GM12878 (cell line): ENCODE measurements at regions not wholly inside any gene's neighbourhood (a gene's known extent, or its start where the extent isn't known, plus 50 kb on each side); places are given as distances from the start of the nearest gene placed in this dataset.

Experiments used
- ATAC-seq: fragments of 200-7000 bp; cut with Tn5 transposase; 3 replicates; pipeline ENCODE4 v1.9.1; 2020; ENCODE audit warnings: mild to moderate bottlenecking, moderate library complexity
- BruUV-seq: library from RNA; stranded (reverse); fragments of 400-500 nt; replicated peaks from 2 replicates; lab custom pipeline; 2021; lab: Mats Ljungman, UMichigan
- CTCF ChIA-PET: fragments of 300-600 bp; sonication (Branson Sonifier 250); formaldehyde crosslinking; extraction: SDS; loops from one replicate; lab custom pipeline; 2021; ENCODE audit warnings: inconsistent platforms; lab: Yijun Ruan, JAX
- POLR2A ChIA-PET: fragments of 350-600 bp; formaldehyde crosslinking; extraction: SDS; loops from one replicate; lab custom pipeline; 2021; ENCODE audit warnings: inconsistent platforms; lab: Charles Lee
- RAD21 ChIA-PET: fragments of 300-600 bp; sonication (Branson Sonifier 250); formaldehyde crosslinking; loops from one replicate; lab custom pipeline; 2023; ENCODE audit warnings: antibody characterized with exemption; ENCODE audit not compliant: unreplicated experiment; lab: Charles Lee
- SMC1A ChIA-PET: fragments of 300-600 bp; sonication (Branson Sonifier 250); formaldehyde crosslinking; loops from one replicate; lab custom pipeline; 2023; ENCODE audit not compliant: unreplicated experiment, uncharacterized antibody; lab: Charles Lee
- DNase-seq: peaks from one replicate; pipeline ENCODE4 v3.0.0-alpha.2; 2011; ENCODE audit warnings: low read depth, low spot score
- FAIRE-seq: peaks from 3 replicates; lab custom pipeline; 2011; peaks lifted over from hg19 to GRCh38; lab: Jason Lieb, UNC
- H2AFZ ChIP-seq: 2 replicates; pipeline ENCODE4 v1.6.0; 2011; ENCODE audit warnings: low read depth, low read length, control low read depth; ENCODE audit not compliant: control insufficient read depth
- H3K27ac ChIP-seq: 2 replicates; pipeline ENCODE4 v1.5.1; 2011; ENCODE audit warnings: control low read depth; ENCODE audit not compliant: control insufficient read depth, insufficient read depth
- H3K27me3 ChIP-seq, 2 experiments: replicated peaks in 1 of 2; 2 replicates each; pipeline versions ENCODE4 v1.6.0 to v1.6.1; 2011; ENCODE audit warnings: low read length in 1 of 2; ENCODE audit not compliant: control insufficient read depth in 2 of 2, insufficient read depth in 2 of 2
- H3K36me3 ChIP-seq, 2 experiments: 2 replicates each; pipeline ENCODE4 v1.5.1; 2011; ENCODE audit warnings: low read length in 1 of 2; ENCODE audit not compliant: control insufficient read depth in 2 of 2, insufficient read depth in 2 of 2
- H3K4me1 ChIP-seq: 2 replicates; pipeline ENCODE4 v1.6.1; 2011; ENCODE audit warnings: mild to moderate bottlenecking, low read length, moderate library complexity, mixed read lengths; ENCODE audit not compliant: control insufficient read depth, insufficient read depth
- H3K4me2 ChIP-seq: 2 replicates; pipeline ENCODE4 v1.6.0; 2011; ENCODE audit warnings: control low read depth; ENCODE audit not compliant: control insufficient read depth, insufficient read depth
- H3K4me3 ChIP-seq: fragments of 200-600 bp; sonication (generic); 2 replicates; pipeline ENCODE4 v1.5.1; 2016
- H3K79me2 ChIP-seq: 2 replicates; pipeline ENCODE4 v1.6.0; 2011; ENCODE audit warnings: low read length; ENCODE audit not compliant: control insufficient read depth, insufficient read depth
- H3K9ac ChIP-seq: 2 replicates; pipeline ENCODE4 v1.8.0; 2011; ENCODE audit warnings: low read length, control low read depth, mixed read lengths; ENCODE audit not compliant: control insufficient read depth, insufficient read depth
- H3K9me3 ChIP-seq: replicated peaks from 3 replicates; pipeline ENCODE4 v1.5.1; 2011; ENCODE audit warnings: mild to moderate bottlenecking, low read length; ENCODE audit not compliant: control insufficient read depth, insufficient read depth
- H4K20me1 ChIP-seq: 2 replicates; pipeline ENCODE4 v1.6.0; 2011; ENCODE audit not compliant: control insufficient read depth, insufficient read depth
- ATF7 ChIP-seq: fragments of 450-650 bp; IDR thresholded peaks from 2 replicates; pipeline ENCODE4 v1.6.1; 2016; ENCODE audit warnings: low read depth, mild to moderate bottlenecking
- BCLAF1 ChIP-seq: fragments of 450-650 bp; IDR thresholded peaks from 2 replicates; pipeline ENCODE4 v1.6.1; 2017; ENCODE audit warnings: antibody characterized with exemption, mild to moderate bottlenecking, moderate library complexity
- BMI1 ChIP-seq: fragments of 450-650 bp; IDR thresholded peaks from 2 replicates; pipeline ENCODE4 v1.6.1; 2016; ENCODE audit warnings: mild to moderate bottlenecking, moderate library complexity, borderline replicate concordance
- CHD4 ChIP-seq: fragments of 200-600 bp; sonication (generic); IDR thresholded peaks from 2 replicates; pipeline ENCODE4 v1.6.1; 2016; ENCODE audit warnings: mild to moderate bottlenecking
- GATAD2B ChIP-seq: fragments of 450-650 bp; conservative IDR thresholded peaks from 2 replicates; pipeline ENCODE4 v1.6.1; 2017; ENCODE audit warnings: low read depth, mild to moderate bottlenecking, moderate library complexity
- JUND ChIP-seq: IDR thresholded peaks from 2 replicates; pipeline ENCODE4 v1.6.1; 2012; ENCODE audit warnings: low read depth, mild to moderate bottlenecking, low read length, improper control_type of control experiment, moderate library complexity
- MXI1 ChIP-seq: fragments of 150-350 bp; IDR thresholded peaks from 2 replicates; pipeline ENCODE4 v1.6.1; 2011; ENCODE audit warnings: low read depth, mild to moderate bottlenecking, inconsistent platforms, low read length, improper control_type of control experiment
- NFIC ChIP-seq: IDR thresholded peaks from 2 replicates; pipeline ENCODE4 v1.6.1; 2012; ENCODE audit warnings: low read depth, mild to moderate bottlenecking, inconsistent platforms, low read length, moderate library complexity
- RB1 ChIP-seq: fragments of 450-650 bp; formaldehyde crosslinking; IDR thresholded peaks from 2 replicates; pipeline ENCODE4 v1.6.1; 2017; ENCODE audit warnings: mild to moderate bottlenecking, borderline replicate concordance
- RFX5 ChIP-seq: IDR thresholded peaks from 2 replicates; pipeline ENCODE4 v1.6.1; 2011; ENCODE audit warnings: low read depth, low read length, improper control_type of control experiment
- RUNX3 ChIP-seq: IDR thresholded peaks from 2 replicates; pipeline ENCODE4 v1.6.1; 2012; ENCODE audit warnings: low read length, inconsistent platforms
- SRF ChIP-seq, 2 experiments: IDR thresholded peaks; 2 replicates each; pipeline ENCODE4 v1.6.1; 2011; ENCODE audit warnings: low read depth in 2 of 2, low read length in 2 of 2, mild to moderate bottlenecking in 1 of 2, moderate library complexity in 1 of 2
- TCF7 ChIP-seq: IDR thresholded peaks from 2 replicates; pipeline ENCODE4 v1.6.1; 2014; ENCODE audit warnings: antibody characterized with exemption, borderline replicate concordance
- YY1 ChIP-seq: IDR thresholded peaks from 2 replicates; pipeline ENCODE4 v1.6.1; 2011; ENCODE audit warnings: low read depth, mild to moderate bottlenecking, low read length
- ZNF217 ChIP-seq: fragments of 450-650 bp; IDR thresholded peaks from 2 replicates; pipeline ENCODE4 v1.6.1; 2017; ENCODE audit warnings: antibody characterized with exemption, mild to moderate bottlenecking
- ZZZ3 ChIP-seq: IDR thresholded peaks from 2 replicates; pipeline ENCODE4 v1.6.1; 2011; ENCODE audit warnings: low read depth; ENCODE audit not compliant: control insufficient read depth, insufficient read length
- WGBS: methylation state at CpG from one replicate; pipeline ENCODE4 v1.1.6; 2016; ENCODE audit warnings: low lambda C conversion rate; ENCODE audit not compliant: insufficient replicate concordance, insufficient coverage; ENCODE audit errors: missing lambda C conversion rate; 5-methylcytosine and 5-hydroxymethylcytosine counted together
- in situ Hi-C: fragments of 300-500 bp; cut with MboI; formaldehyde crosslinking; loops from 9 replicates; pipeline ENCODE4 v1.14.3; 2018; ENCODE audit warnings: mixed read lengths
- intact Hi-C: fragments of 100-400 bp; cut with micrococcal nuclease; formaldehyde crosslinking; loops from one replicate; pipeline ENCODE4 v1.14.2; 2022; ENCODE audit not compliant: unreplicated experiment

- DNase-seq: no peak
These were observed 872.9 kb upstream of the SLC35B3 start for GRCh38 chr6:9308284-9308683.

GRCh38 chr6:9307786-9308185 lies 872.4 kb upstream of the SLC35B3 start:
- H2AFZ ChIP-seq: no peak overlapping the region
- FAIRE-seq: no peak
- no TSS peak for BruUV-seq
- H3K9me3 ChIP-seq: no peaks in the 10 kb centered on the region
- ChIA-PET RAD21 (no interaction called here), POLR2A (no interaction called here), CTCF (no interaction called here), SMC1A (interaction anchor here (0.8 kb wide), 1 partner anchor 10 kb away, joined by 3 read pairs; no protein-coding TSS in a partner anchor)
- in situ Hi-C loops (no loop called here), intact Hi-C loops (no loop called here)
- no peaks in the 10 kb centered on the region for H3K79me2 ChIP-seq
- H3K4me1 ChIP-seq: no peaks in the 10 kb centered on the region
- ATAC-seq: no peak
- H3K4me3 ChIP-seq: no peak overlapping the region
- H3K27ac ChIP-seq: no peak overlapping the region
- H3K9ac ChIP-seq: no peak overlapping the region
- H4K20me1 ChIP-seq: no peaks in the 10 kb centered on the region
- WGBS: 19% methylated on average over 2 of the region's 2 CpGs
- no peak overlapping the region for H3K4me2 ChIP-seq
- no peaks in the 10 kb centered on the region for H3K27me3 ChIP-seq
- DNase-seq: no peak
- H3K36me3 ChIP-seq: no peaks in the 10 kb centered on the region
- TF ChIP-seq BMI1 (no peak), GATAD2B (no peak), MXI1 (no peak), RFX5 (no peak), SRF (IDR thresholded peaks at IDR 0.05; ENCODE audit: low read depth in 2 of 2, low read length in 2 of 2) (no peak), YY1 (no peak), TCF7 (no peak), RUNX3 (no peak), RB1 (no peak), CHD4 (no peak), BCLAF1 (no peak)

More at GRCh38 chr6:9308284-9308683, 872.9 kb upstream of the SLC35B3 start:
- H3K9me3 ChIP-seq: no peaks in the 10 kb centered on the region
- H2AFZ ChIP-seq: no peak overlapping the region
- TF ChIP-seq ZZZ3 (no peak), NFIC (no peak), ATF7 (no peak), ZNF217 (no peak), RFX5 (no peak), JUND (no peak), RB1 (no peak)
- H3K79me2 ChIP-seq: no peaks in the 10 kb centered on the region
- no peaks in the 10 kb centered on the region for H3K27me3 ChIP-seq
- in situ Hi-C loops (no loop called here), intact Hi-C loops (no loop called here)
- no peak overlapping the region for H3K4me3 ChIP-seq
- no peaks in the 10 kb centered on the region for H3K36me3 ChIP-seq
- 0% methylated on average over 4 of the region's 4 CpGs for WGBS
- POLR2A ChIA-PET: no interaction called here
- CTCF ChIA-PET: interaction anchor here (0.9 kb wide), 1 partner anchor 12 kb away, joined by 3 read pairs; no protein-coding TSS in a partner anchor
- SMC1A ChIA-PET: interaction anchor here (0.8 kb wide), 1 partner anchor 10 kb away, joined by 3 read pairs; no protein-coding TSS in a partner anchor
- ATAC-seq: no peak
- FAIRE-seq: no peak
- no peaks in the 10 kb centered on the region for H3K4me1 ChIP-seq
- no TSS peak for BruUV-seq
- RAD21 ChIA-PET: no interaction called here
- no peak overlapping the region for H3K9ac ChIP-seq
- no peak overlapping the region for H3K4me2 ChIP-seq
- no peaks in the 10 kb centered on the region for H4K20me1 ChIP-seq
- H3K27ac ChIP-seq: no peak overlapping the region
